ENCODE measurements at regions not wholly inside any gene's neighbourhood (a gene's known extent, or its start where the extent isn't known, plus 50 kb on each side); places are given as distances from the start of the nearest gene placed in this dataset.

GRCh38 chr3:76652524-76652923, 387.4 kb upstream of the ROBO2 start:
- Mint-ChIP-seq H3K27ac (no peak overlapping the region), H3K4me1 (ENCODE audit: low read depth) (no peaks in the 10 kb centered on the region), H3K27me3 (ENCODE audit: low read depth) (no peaks in the 10 kb centered on the region), H3K9me3 (no peaks in the 10 kb centered on the region), H3K4me3 (no peak overlapping the region), H3K36me3 (ENCODE audit: low read depth) (no peaks in the 10 kb centered on the region)
- CTCF ChIA-PET: no interaction called here
- intact Hi-C loops (cut with micrococcal nuclease): no loop called here
- DNase-seq: no peak

GRCh38 chr3:76653640-76654251, 386.2 kb upstream of the ROBO2 start:
- CTCF ChIA-PET: no interaction called here
- Mint-ChIP-seq H3K9me3 (no peaks in the 10 kb centered on the region), H3K27ac (no peak overlapping the region), H3K36me3 (ENCODE audit: low read depth) (no peaks in the 10 kb centered on the region), H3K4me1 (ENCODE audit: low read depth) (no peaks in the 10 kb centered on the region), H3K4me3 (no peak overlapping the region), H3K27me3 (ENCODE audit: low read depth) (no peaks in the 10 kb centered on the region)
- intact Hi-C loops (cut with micrococcal nuclease): no loop called here
- DNase-seq: no peak

GRCh38 chr3:76656531-76657070, 383.3 kb upstream of the ROBO2 start:
- no peaks in the 10 kb centered on the region for H3K4me1 Mint-ChIP-seq (ENCODE audit: low read depth)
- H3K36me3 Mint-ChIP-seq (ENCODE audit: low read depth): no peaks in the 10 kb centered on the region
- no peaks in the 10 kb centered on the region for H3K9me3 Mint-ChIP-seq
- intact Hi-C loops (cut with micrococcal nuclease): no loop called here
- CTCF ChIA-PET: no interaction called here
- no peaks in the 10 kb centered on the region for H3K27me3 Mint-ChIP-seq (ENCODE audit: low read depth)
- DNase-seq: no peak
- no peak overlapping the region for H3K4me3 Mint-ChIP-seq
- H3K27ac Mint-ChIP-seq: no peak overlapping the region

- H3K36me3 Mint-ChIP-seq (ENCODE audit: low read depth): no peaks in the 10 kb centered on the region
- intact Hi-C loops (cut with micrococcal nuclease): no loop called here
- no peaks in the 10 kb centered on the region for H3K27me3 Mint-ChIP-seq (ENCODE audit: low read depth)
- H3K4me1 Mint-ChIP-seq (ENCODE audit: low read depth): no peaks in the 10 kb centered on the region
- CTCF ChIA-PET: no interaction called here
- no peak for DNase-seq
- no peak overlapping the region for H3K4me3 Mint-ChIP-seq
- H3K27ac Mint-ChIP-seq: no peak overlapping the region
- no peaks in the 10 kb centered on the region for H3K9me3 Mint-ChIP-seq
Observed at GRCh38 chr3:76657909-76658308, 382.0 kb upstream of the ROBO2 start.

- H3K4me3 Mint-ChIP-seq: no peak overlapping the region
- no peak for DNase-seq
- H3K27me3 Mint-ChIP-seq (ENCODE audit: low read depth): no peaks in the 10 kb centered on the region
- intact Hi-C loops (cut with micrococcal nuclease): no loop called here
- no peaks in the 10 kb centered on the region for H3K4me1 Mint-ChIP-seq (ENCODE audit: low read depth)
- no peaks in the 10 kb centered on the region for H3K9me3 Mint-ChIP-seq
- CTCF ChIA-PET: interaction anchor here (0.6 kb wide), 1 partner anchor 48 kb away, joined by 3 read pairs; no protein-coding TSS in a partner anchor
- no peaks in the 10 kb centered on the region for H3K36me3 Mint-ChIP-seq (ENCODE audit: low read depth)
- no peak overlapping the region for H3K27ac Mint-ChIP-seq
Observed at GRCh38 chr3:76661527-76662250, 378.2 kb upstream of the ROBO2 start.

- no peaks in the 10 kb centered on the region for H3K27me3 Mint-ChIP-seq (ENCODE audit: low read depth)
- no peaks in the 10 kb centered on the region for H3K4me1 Mint-ChIP-seq (ENCODE audit: low read depth)
- CTCF ChIA-PET: interaction anchor here (0.6 kb wide), 1 partner anchor 113 kb away, joined by 3 read pairs; no protein-coding TSS in a partner anchor
- intact Hi-C loops (cut with micrococcal nuclease): no loop called here
- no peak overlapping the region for H3K27ac Mint-ChIP-seq
- no peak overlapping the region for H3K4me3 Mint-ChIP-seq
- no peaks in the 10 kb centered on the region for H3K36me3 Mint-ChIP-seq (ENCODE audit: low read depth)
- H3K9me3 Mint-ChIP-seq: no peaks in the 10 kb centered on the region
- no peak for DNase-seq
Observed at GRCh38 chr3:76664816-76665215, 375.1 kb upstream of the ROBO2 start.

GRCh38 chr3:76668653-76669052, 371.2 kb upstream of the ROBO2 start:
- H3K9me3 Mint-ChIP-seq: peaks cover 2% of the 10 kb centered on the region
- no peaks in the 10 kb centered on the region for H3K4me1 Mint-ChIP-seq (ENCODE audit: low read depth)
- H3K27ac Mint-ChIP-seq: no peak overlapping the region
- CTCF ChIA-PET: no interaction called here
- DNase-seq: no peak
- intact Hi-C loops (cut with micrococcal nuclease): no loop called here
- H3K36me3 Mint-ChIP-seq (ENCODE audit: low read depth): no peaks in the 10 kb centered on the region
- no peak overlapping the region for H3K4me3 Mint-ChIP-seq
- no peaks in the 10 kb centered on the region for H3K27me3 Mint-ChIP-seq (ENCODE audit: low read depth)

GRCh38 chr3:76669322-76669721, 370.6 kb upstream of the ROBO2 start:
- CTCF ChIA-PET: no interaction called here
- H3K27ac Mint-ChIP-seq: no peak overlapping the region
- peaks cover 2% of the 10 kb centered on the region for H3K9me3 Mint-ChIP-seq
- H3K4me3 Mint-ChIP-seq: no peak overlapping the region
- no peaks in the 10 kb centered on the region for H3K4me1 Mint-ChIP-seq (ENCODE audit: low read depth)
- intact Hi-C loops (cut with micrococcal nuclease): no loop called here
- H3K36me3 Mint-ChIP-seq (ENCODE audit: low read depth): no peaks in the 10 kb centered on the region
- DNase-seq: no peak
- no peaks in the 10 kb centered on the region for H3K27me3 Mint-ChIP-seq (ENCODE audit: low read depth)

- H3K9me3 Mint-ChIP-seq: peaks cover 7% of the 10 kb centered on the region
- H3K4me3 Mint-ChIP-seq: no peak overlapping the region
- no peak overlapping the region for H3K27ac Mint-ChIP-seq
- intact Hi-C loops (cut with micrococcal nuclease): no loop called here
- H3K36me3 Mint-ChIP-seq (ENCODE audit: low read depth): no peaks in the 10 kb centered on the region
- DNase-seq: no peak
- H3K27me3 Mint-ChIP-seq (ENCODE audit: low read depth): no peaks in the 10 kb centered on the region
- CTCF ChIA-PET: no interaction called here
- H3K4me1 Mint-ChIP-seq (ENCODE audit: low read depth): no peaks in the 10 kb centered on the region
Observed at GRCh38 chr3:76673171-76673570, 366.7 kb upstream of the ROBO2 start.

GRCh38 chr3:76679541-76679940, 360.4 kb upstream of the ROBO2 start:
- H3K4me1 Mint-ChIP-seq (ENCODE audit: low read depth): no peaks in the 10 kb centered on the region
- H3K27ac Mint-ChIP-seq: no peak overlapping the region
- no peaks in the 10 kb centered on the region for H3K27me3 Mint-ChIP-seq (ENCODE audit: low read depth)
- no peaks in the 10 kb centered on the region for H3K36me3 Mint-ChIP-seq (ENCODE audit: low read depth)
- intact Hi-C loops (cut with micrococcal nuclease): no loop called here
- CTCF ChIA-PET: no interaction called here
- peaks cover 5% of the 10 kb centered on the region for H3K9me3 Mint-ChIP-seq
- H3K4me3 Mint-ChIP-seq: no peak overlapping the region
- DNase-seq: no peak

- no peaks in the 10 kb centered on the region for H3K9me3 Mint-ChIP-seq
- no peaks in the 10 kb centered on the region for H3K36me3 Mint-ChIP-seq (ENCODE audit: low read depth)
- H3K27me3 Mint-ChIP-seq (ENCODE audit: low read depth): no peaks in the 10 kb centered on the region
- no peak overlapping the region for H3K27ac Mint-ChIP-seq
- no peak for DNase-seq
- no peak overlapping the region for H3K4me3 Mint-ChIP-seq
- no peaks in the 10 kb centered on the region for H3K4me1 Mint-ChIP-seq (ENCODE audit: low read depth)
- intact Hi-C loops (cut with micrococcal nuclease): no loop called here
- CTCF ChIA-PET: no interaction called here
Observed at GRCh38 chr3:76683256-76683655, 356.6 kb upstream of the ROBO2 start.

GRCh38 chr3:76684946-76685345, 355.0 kb upstream of the ROBO2 start:
- Mint-ChIP-seq H3K4me1 (ENCODE audit: low read depth) (no peaks in the 10 kb centered on the region), H3K27me3 (ENCODE audit: low read depth) (no peaks in the 10 kb centered on the region), H3K36me3 (ENCODE audit: low read depth) (no peaks in the 10 kb centered on the region), H3K4me3 (no peak overlapping the region), H3K9me3 (peaks cover 6% of the 10 kb centered on the region), H3K27ac (no peak overlapping the region)
- DNase-seq: no peak
- intact Hi-C loops (cut with micrococcal nuclease): no loop called here
- CTCF ChIA-PET: no interaction called here

GRCh38 chr3:76685858-76686257, 354.0 kb upstream of the ROBO2 start:
- CTCF ChIA-PET: no interaction called here
- no peaks in the 10 kb centered on the region for H3K36me3 Mint-ChIP-seq (ENCODE audit: low read depth)
- DNase-seq: no peak
- H3K9me3 Mint-ChIP-seq: peaks cover 6% of the 10 kb centered on the region
- H3K4me3 Mint-ChIP-seq: no peak overlapping the region
- intact Hi-C loops (cut with micrococcal nuclease): no loop called here
- no peaks in the 10 kb centered on the region for H3K4me1 Mint-ChIP-seq (ENCODE audit: low read depth)
- H3K27me3 Mint-ChIP-seq (ENCODE audit: low read depth): no peaks in the 10 kb centered on the region
- H3K27ac Mint-ChIP-seq: no peak overlapping the region

Data from activated naive CD4-positive, alpha-beta T cell treated with anti-CD3 and anti-CD28 coated beads for 36 hours (primary cell).